PC-9 (cell line): ENCODE measurements at regions not wholly inside any gene's neighbourhood (a gene's known extent, or its start where the extent isn't known, plus 50 kb on each side); places are given as distances from the start of the nearest gene placed in this dataset.

Source experiments
- EZH2 ChIP-seq: fragments of 200-600 bp; sonication (generic); IDR thresholded peaks from 2 replicates; pipeline ENCODE4 v1.8.0; 2017; ENCODE audit warnings: antibody characterized with exemption, low read depth
- TF ChIP-seq, protein P1 (sequence below): fragments of 200-600 bp; sonication (generic); conservative IDR thresholded peaks from 2 replicates; pipeline ENCODE4 v1.6.1; 2017; ENCODE audit warnings: mixed run types, antibody characterized with exemption, mild to moderate bottlenecking, moderate library complexity

DNA sequence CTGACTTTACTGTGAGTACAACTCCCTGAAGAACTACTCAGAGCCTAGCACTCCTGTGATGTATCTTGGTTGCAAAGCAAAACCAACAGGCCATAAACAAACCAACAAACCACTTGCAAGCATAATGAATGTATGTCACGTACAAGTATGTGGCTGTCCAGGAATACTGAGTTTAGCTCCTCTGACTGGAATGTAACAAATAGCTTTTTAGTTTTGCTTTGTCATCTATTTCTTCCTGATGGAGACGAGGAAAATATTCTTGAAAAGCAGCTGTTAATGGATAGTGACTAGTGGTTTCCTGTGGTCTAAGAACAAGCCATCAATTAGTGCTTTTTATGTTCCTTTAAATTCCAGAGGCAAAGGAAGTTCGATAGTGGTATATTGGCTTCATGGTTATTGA lies 101.9 kb upstream of the LY86 start:
- TF ChIP-seq, protein P1, sequence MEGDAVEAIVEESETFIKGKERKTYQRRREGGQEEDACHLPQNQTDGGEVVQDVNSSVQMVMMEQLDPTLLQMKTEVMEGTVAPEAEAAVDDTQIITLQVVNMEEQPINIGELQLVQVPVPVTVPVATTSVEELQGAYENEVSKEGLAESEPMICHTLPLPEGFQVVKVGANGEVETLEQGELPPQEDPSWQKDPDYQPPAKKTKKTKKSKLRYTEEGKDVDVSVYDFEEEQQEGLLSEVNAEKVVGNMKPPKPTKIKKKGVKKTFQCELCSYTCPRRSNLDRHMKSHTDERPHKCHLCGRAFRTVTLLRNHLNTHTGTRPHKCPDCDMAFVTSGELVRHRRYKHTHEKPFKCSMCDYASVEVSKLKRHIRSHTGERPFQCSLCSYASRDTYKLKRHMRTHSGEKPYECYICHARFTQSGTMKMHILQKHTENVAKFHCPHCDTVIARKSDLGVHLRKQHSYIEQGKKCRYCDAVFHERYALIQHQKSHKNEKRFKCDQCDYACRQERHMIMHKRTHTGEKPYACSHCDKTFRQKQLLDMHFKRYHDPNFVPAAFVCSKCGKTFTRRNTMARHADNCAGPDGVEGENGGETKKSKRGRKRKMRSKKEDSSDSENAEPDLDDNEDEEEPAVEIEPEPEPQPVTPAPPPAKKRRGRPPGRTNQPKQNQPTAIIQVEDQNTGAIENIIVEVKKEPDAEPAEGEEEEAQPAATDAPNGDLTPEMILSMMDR = no peak
- TF ChIP-seq EZH2 = no peak
